Right forelimb (tissue), 1 donor: ENCODE measurements at regions not wholly inside any gene's neighbourhood (a gene's known extent, or its start where the extent isn't known, plus 50 kb on each side); places are given as distances from the start of the nearest gene placed in this dataset.
A peak's percentile ranks its signal among the peaks of the same experiment; 100 is the strongest.

ENCODE experiments used
- DNase-seq: peaks from one replicate; pipeline ENCODE4 v3.0.0-alpha.2; 2018

DNA sequence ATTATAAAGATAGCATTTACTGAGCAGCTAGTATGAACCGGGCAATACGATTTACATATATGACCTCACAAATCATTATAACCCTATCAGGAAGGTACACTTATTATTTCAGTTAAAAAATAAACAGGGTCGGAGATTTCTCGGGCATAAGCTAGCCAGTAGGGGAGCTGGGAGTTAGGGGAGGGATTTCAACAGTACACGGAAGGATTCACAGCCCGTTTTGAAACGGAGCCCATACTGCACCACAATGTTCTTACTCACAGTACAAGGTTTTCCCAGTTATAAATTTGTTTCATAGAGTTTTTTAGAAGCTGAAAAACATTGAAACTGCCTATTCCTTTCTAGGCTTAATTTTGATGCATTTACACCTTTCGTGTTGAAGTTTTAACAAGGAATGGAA lies 607.1 kb downstream of the HDGFL1 start:
- DNase-seq: no peak

DNA sequence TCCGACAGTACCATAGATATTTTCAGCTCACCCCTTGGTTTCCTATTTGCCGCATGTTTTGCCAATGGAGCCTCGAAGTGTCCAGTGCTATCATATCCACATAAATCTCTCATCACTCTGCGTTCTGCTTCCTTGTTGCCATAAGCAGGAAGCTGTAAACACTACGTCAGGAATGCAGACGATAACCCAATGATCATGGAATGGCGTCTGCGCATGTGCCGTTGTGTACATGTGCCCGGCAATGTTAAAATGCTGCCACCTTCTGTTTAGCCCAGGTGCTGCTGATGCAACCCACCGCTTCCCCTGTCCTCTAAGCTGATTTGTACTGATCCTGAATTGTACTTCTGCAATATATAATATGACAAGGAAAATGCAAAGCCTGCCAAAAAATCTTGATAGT lies 607.5 kb downstream of the HDGFL1 start:
- DNase-seq: no peak

DNA sequence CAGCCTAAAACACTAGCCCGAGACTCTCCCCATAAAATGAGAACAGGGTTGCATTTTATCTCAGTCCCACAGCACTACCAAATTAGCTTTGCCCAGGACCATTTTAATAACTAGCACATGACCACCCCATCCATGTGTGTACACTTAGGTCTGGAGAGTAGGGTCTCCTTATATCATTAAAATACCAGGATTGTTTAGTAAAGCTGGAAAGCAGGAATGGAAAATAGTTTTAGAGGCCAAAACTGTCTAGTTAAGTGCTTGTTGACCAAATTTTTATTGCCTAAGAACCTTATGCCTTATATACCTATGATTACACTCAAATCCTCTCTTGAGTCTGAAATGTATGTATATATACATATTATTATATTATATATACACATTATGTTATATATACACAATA lies 608.4 kb downstream of the HDGFL1 start:
- no peak for DNase-seq

DNA sequence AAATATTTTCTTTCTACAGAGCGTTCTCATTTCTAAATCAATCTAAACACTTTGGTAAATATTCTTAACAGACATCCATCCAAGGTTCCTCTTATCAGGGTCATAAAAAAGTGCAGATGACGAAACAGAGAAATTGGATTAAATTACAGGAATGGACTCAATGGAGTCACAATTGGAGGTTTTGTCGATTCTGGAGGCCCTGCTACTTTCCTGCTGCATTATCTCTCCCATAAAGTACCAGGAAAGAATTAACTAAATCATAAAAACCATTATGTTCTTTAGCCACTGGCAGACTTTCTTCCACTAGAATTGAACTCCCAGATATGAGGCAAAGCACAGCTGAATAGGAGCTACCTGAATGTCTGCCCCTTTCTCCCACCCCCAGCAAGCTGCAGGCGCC lies 610.6 kb downstream of the HDGFL1 start:
- no peak for DNase-seq

DNA sequence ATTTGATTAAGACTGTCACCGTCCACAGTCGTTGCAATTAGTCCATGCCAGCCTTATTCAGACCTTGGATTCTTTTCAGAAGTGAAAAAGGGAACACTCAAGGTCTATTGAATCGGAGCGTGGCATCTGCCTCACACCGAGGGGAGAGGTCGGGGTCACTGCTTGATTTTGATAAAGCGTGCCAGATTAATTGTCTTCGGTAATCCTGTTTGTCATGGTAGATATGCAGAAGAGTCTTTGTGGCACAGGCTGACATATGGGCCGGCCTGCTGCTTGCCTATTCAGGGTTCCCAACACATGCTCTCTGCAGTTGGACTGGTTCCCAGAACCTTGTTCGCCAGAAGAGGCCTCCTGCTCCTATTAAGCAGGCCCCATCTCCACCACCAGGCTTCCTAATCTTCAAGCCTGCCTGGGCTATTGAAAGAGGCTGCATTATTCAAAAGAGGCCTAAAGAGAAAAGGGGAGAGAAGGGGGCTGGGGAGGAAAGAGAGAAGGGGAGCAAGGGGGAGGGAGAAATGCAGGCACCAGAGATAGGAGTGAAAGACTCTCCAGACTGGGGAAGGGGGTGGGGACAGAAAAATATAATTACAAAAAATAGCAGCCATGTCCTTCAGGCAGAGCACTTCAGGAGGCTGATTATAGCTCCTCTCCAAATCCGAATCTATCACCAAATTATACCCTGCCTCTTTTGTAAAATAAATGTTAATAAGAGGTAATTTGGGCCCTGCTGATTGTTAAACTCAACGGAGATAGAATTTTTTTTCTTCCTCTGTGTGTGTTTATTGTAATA lies 611.3 kb downstream of the HDGFL1 start:
- DNase-seq: peak; percentile 59

DNA sequence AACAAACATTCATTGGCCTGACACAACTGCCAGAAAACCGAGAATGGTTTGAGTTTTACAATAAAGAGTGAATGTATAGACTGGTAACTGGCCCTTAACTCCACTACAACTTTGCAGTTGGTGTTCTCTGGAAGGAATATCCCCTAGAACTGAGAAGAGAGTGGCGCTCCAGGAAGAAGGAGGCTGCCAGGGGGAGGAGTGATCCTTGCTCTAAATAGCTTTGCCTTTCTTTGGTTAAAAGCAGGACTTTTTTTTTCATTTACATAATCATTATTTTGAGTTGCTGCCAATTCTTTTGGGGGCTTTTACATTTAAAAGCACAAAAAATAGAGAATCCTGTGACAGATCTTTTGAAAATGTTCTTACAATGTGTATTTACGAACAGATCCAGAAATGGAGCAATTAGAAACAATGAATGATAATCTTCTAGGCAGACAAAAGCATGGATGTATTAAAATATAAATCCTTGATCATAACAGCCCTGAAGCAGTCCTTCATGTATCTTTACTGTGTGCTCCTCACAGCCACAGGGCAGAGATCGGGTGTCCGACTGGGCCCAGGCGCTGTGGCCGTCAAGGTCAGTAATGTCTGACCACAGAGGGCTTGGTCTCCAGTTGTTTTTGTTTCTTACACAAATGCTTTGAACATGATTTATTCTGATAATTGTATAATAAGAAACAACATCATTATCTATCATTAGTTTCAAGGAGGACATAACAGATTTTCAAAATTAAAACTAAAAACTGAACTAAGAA lies 612.2 kb downstream of the HDGFL1 start:
- no peak for DNase-seq

DNA sequence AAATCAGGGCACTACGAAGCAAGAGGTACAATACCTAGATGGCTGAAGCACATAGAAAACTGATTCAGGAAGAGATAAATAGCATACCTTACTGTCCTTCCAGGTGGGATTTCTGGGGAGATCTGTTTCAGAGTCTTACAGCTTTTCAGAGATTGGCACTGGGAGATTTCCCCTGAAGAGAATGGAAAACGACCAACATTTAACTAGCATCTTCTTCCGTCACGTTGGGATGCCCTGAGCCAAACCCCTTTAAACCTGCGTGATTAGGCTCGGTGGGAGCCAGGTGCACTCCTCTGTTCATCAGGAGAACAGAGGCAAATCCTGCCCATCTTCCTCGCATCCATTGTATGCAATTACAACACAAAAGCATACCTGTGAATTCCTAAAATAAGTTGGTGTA lies 614.5 kb downstream of the HDGFL1 start:
- DNase-seq: no peak

DNA sequence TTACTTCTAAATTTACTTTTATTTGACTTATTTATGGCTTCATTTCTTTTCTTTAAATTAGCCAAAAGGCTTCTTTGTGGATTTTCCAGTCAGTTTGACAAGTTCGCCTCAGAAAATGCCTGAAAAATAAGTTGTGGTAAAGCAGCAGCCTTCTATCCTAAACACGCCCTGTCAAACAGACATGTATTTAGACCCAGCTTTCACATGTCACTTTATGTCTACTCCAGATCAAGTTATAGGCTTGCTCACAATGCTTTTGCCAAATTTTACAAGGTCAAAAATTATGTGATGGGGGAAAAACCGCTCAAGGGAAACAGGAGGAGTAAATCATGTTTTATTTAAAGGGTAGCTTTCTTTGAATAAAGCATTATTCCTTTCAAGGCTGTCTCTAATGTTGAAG lies 615.0 kb downstream of the HDGFL1 start:
- no peak for DNase-seq

DNA sequence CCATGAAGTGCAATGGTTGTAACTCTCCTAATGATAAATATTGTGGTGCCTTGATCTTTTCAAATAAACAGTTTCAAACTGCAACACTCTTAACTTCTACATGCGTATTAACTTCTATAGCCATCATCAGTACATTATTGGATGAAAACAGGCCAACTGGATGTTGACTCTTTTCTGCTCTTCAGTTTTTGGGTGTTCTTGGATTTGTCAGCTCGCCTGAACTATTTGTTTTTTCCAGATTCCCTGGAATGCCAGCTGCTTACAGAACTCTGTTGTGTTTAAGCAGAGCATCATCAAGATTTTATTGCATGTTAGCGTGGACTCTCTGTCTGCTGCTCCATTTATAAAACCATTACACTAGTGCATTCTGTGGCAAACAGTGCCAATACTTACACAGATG lies 626.1 kb downstream of the HDGFL1 start:
- DNase-seq: no peak

DNA sequence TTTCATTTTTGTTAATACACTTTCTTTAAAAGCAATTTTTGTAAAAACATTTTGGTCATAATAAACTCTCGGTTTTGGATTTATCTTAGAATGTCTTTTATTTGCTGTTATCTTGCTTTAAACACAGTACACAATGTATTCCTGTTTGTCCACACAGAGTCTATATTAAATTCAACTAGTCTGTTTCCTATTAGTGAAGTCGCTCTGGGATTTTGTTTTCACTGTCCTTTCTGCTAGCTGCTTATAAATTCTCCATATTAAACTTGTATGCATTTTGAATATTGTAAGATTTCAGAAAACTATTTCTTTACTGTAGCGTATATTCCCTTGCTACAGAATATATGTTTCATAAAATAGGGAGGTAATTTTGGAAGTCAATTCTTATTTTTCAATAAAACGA lies 630.2 kb downstream of the HDGFL1 start:
- no peak for DNase-seq

DNA sequence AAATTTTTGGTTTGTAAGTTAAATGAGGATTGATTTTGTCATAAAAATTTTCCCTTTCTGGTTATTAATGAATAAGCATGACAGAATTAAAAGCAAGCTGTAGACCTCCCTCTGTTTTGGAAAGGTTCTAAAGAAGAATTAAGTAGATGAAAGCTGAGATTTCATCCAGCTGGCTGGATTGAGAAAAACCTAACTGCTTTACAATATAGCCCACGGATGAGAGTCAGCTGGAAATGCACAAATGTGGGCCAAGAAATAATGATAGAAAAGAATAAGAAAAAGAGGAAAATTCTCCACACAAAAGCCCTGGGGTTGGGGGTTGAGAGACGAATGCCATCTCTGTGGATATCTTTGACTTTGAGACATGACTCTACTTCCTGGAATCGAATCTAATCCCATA lies 631.6 kb downstream of the HDGFL1 start:
- DNase-seq: no peak

DNA sequence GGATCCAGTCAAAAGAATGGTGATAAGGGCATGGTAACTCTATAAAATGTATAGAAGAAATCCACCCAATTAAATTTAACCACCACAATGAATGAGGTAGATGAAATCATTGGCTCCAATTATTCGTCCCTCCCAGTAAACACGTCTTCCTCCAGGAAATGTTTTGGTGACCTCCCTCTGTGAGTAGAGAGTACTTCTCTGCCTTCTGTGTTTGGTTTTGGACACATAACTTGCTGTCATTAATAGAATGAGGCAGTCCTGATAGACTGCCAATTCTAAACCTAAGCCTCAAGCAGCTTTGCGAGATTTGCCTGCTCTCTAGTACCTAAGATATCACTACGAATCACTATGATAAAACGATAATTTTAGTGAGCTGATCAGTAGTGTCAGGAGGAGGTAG lies 632.8 kb downstream of the HDGFL1 start:
- DNase-seq: no peak

DNA sequence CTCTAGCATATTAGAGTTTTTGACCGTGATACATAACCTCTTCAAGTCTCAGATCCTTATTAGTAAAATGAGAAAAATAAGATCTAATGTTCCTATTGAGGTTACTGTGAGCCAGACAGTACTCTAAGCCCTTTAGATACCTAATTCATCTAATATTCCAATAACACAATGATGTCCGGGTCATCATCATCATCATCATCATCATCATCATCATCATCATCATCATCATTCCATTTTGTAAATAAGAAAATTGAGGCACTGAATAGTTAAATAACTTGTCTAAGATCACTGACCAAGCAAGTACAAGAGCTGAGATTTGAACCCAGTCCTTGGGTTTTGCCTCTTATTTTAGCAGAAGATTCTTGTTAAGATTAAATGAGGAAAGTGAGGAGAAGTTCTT lies 643.0 kb downstream of the HDGFL1 start:
- DNase-seq: no peak

DNA sequence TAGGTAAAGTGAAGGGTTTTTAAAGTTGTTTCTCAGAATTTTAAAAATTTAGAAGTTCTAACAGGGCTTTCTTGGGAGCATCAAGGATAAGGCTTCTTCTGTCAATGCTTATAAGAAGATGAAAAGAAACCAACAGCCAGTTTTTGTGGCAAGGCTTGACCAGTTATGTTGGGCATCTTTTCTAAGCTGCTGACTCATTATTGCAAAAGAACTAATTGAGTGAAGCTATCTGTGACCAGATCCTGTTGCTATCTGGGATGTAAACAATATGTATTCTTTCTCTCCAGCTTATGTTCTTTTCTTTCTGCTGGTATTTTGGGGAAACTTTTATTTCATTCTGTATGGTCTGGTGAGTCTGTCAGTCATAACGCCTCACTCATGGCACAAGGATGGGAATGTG lies 643.8 kb downstream of the HDGFL1 start:
- no peak for DNase-seq

DNA sequence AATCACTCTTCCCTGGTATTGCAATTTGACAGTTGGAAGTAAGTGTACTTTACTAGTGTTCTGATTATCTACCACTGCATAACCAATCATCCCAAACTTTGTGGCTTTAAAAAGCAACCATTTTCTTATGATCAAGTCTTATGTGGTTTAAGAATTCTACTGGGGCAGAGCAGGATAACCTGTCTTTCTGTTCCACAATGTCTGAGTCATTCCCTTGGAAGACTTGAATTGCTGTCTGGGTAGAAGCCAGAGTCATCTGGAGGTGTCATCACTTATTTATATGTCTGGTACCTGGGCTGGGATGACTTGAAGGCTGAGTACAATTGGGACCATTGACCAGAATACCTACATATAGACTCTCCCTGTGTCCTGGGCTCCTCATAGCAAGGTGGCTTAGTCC lies 644.3 kb downstream of the HDGFL1 start:
- no peak for DNase-seq

DNA sequence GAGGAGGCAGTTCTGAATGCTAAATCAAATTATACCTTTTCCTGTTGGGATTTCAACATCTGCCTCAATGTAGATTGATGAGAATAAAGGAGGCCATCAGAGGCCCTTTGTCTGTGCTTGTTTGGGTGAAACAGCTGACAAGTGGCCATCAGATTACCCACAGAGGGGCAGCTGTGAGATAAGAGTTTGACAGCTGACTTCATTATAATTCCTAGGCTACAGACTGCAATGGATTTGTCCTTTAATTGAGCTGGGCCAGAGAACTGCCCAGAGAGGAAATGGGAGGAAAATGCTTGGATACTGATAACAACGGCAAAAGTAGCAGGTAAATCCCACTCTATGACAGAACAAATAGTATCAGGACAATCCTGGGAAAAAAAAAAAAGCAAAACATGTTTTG lies 649.4 kb downstream of the HDGFL1 start:
- no peak for DNase-seq

DNA sequence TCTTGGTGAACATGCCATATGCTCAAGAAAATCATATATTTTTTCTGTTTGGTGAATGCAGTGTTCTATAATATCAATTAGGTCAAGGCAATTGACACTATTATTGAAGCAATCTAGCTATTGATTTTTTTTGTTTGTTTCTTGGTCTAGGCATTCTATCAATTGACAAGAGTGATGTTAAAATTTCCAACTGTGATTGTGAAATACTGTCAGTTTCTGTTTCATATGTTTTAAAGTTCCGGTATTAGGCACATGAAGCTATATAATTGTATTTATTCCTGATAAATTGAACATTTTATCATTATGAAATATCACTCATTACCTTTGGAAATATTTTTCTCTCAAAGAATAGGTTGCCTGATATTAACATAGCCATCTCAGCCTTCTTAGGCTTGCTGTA lies 653.4 kb downstream of the HDGFL1 start:
- no peak for DNase-seq

DNA sequence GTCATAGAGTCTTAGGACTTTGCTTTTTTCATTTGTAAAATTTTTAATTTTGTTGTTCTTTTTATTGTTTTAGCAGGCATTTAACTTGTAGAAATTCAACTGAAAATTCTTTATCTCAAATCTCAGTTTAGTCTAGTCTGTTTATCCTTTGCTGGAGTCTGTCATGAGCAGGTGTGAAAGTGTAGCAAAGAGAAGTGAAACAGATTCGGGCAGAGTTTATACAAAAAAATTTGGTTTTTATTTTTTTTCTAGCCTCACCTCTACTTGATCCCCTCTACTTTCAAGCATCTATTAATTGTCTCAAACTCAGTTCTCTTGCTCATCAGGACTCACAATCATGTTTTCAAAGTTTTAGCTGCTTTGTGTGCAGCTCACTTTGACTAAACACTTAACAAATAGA lies 655.2 kb downstream of the HDGFL1 start:
- DNase-seq: no peak

DNA sequence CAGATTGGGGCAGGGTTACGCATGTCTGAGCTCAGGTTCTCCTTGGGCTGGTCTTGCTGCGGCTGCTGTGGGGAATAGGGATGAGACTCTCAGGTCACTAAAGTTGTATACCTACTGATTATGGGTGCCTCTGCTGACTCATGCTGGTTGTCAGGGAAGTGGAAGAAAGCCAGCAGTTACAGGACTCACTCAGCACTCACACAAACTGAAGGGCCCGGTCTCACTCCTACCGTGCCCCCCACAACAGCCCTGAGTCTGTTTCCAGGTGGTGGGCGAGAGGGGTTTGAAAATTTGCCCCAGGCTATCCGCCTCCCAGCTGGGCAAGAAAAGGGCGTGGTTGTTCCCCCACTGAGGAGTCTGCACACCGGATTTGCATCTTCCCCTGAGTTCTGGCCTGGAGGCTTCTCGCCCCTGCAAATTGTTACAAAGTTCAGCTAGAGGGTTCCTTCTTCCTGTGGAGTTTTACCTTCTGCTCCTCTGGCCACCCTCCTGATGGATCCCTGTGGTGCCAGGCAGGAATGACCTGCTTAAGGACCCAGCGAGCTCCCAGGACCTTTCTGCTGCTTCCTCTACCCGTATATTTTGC lies 659.2 kb downstream of the HDGFL1 start:
- no peak for DNase-seq

DNA sequence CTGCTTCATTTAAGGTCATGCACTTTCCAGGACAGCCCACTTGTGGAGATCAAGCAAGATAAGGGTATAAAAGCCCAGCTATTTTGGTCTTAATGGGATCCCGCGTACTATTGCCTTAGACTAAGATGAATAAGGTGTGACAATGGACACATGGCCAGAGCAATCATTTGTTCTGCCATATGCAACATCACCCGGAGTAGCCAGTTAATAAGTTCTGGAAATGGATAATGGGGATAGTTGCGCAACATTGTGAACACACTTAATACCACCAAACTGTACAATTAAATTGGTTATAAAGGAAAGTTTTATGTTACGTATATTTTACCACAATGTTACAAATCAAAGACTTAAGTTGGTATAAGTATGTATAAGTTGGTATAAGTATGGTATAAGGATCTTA lies 674.5 kb downstream of the HDGFL1 start:
- no peak for DNase-seq

DNA sequence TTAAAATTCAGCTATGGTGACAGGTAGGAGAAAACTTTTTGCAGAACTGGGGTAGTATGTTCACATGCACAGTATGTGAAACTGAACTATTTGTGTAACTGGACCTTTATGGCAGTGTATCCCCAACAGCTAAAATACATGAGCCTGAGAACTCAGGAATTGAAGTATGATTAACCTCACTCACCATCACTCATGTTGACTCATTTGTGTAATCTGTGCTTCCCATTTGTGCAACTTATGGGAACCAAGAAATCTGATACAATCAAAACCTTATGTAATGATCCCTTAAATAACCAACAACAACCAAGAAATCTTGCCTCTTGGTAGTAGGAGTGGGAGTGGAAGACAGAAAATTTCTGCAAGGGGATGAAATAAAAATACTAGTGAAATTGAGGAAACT lies 674.9 kb downstream of the HDGFL1 start:
- DNase-seq: no peak

DNA sequence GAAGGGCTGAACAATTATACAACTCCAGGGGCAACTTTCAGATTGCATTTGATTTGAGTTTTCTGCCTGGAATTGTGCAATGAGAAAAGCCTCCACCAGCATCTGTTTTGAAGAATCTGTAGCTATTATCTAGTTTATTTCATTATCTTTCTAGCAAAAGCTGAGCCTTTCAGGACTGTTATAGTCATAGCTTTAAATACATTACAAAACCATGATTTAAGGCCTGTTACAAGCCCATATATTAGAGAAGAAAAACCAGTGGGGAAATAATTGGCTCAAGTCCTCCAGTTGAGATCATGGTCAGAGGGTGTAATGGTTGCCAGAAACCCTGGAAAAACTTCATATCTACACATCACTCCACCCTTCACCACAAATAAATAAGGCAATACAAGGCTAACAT lies 676.2 kb downstream of the HDGFL1 start:
- no peak for DNase-seq

DNA sequence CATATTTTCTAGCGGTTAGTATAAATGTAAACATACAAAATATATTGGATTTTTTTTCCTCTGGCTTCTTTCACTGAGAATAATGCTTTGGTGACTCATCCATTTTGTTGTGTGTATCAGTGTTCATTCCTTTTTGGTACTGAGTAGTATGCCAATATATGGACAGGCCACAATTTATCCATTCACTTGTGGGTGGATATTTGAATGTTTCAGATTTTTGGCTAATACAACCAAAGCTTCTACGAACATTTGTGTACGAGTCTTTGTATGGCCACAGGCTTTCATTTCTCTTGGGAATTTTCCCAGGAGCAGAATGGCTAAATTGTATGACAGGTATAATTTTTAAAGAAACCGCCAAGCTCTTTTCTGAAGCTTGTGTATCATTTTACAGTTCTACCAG lies 677.5 kb downstream of the HDGFL1 start:
- DNase-seq: no peak

DNA sequence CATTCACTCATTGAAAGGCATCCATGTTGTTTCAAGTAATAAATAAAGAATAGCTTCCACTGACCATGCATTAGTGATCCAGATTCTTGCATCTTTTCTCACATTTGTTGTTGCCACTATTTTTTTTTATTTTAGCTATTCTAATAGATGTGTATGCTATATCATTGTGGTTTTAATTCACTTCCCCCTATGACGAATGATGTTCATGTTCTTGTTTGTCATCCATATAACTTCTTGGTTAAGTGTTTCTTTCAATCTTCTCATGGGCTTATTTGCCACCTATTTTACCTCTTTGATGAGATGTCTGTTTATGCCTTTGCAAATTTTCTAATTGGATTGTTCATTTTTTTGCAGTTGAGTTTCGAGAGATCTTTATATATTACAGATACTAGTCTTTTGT lies 681.2 kb downstream of the HDGFL1 start:
- DNase-seq: no peak
